H1 (cell line): ENCODE measurements at regions not wholly inside any gene's neighbourhood (a gene's known extent, or its start where the extent isn't known, plus 50 kb on each side); places are given as distances from the start of the nearest gene placed in this dataset.

Experiments
- CTCF ChIA-PET: fragments of 300-600 bp; sonication (Branson Sonifier 250); formaldehyde crosslinking; loops from one replicate; lab custom pipeline; 2021; ENCODE audit not compliant: partially characterized antibody; lab: Charles Lee
- POLR2A ChIA-PET: fragments of 300-600 bp; sonication (Branson Sonifier 250); formaldehyde crosslinking; loops from one replicate; lab custom pipeline; 2021; ENCODE audit warnings: inconsistent platforms; ENCODE audit not compliant: partially characterized antibody; lab: Charles Lee
- DNase-seq, 2 experiments: peaks; one replicate each; pipeline versions ENCODE4 v3.0.0 to v3.0.0-alpha.2; 2010 to 2022; ENCODE audit warnings: low spot score in 2 of 2, low read depth in 1 of 2, mixed read lengths in 1 of 2
- FAIRE-seq: peaks from 2 replicates; lab custom pipeline; 2011; peaks lifted over from hg19 to GRCh38; lab: Jason Lieb, UNC
- H2AFZ ChIP-seq: 2 replicates; pipeline ENCODE4 v1.8.1; 2012; ENCODE audit warnings: low read length, inconsistent platforms
- H2AK5ac ChIP-seq: 2 replicates; pipeline ENCODE4 v1.6.1; 2013; ENCODE audit warnings: low read depth, low read length
- H2BK120ac ChIP-seq: replicated peaks from 2 replicates; pipeline ENCODE3; 2013; ENCODE audit warnings: low read depth, low read length, inconsistent platforms
- H2BK12ac ChIP-seq: 2 replicates; pipeline ENCODE4 v1.6.1; 2013; ENCODE audit warnings: low read depth, low read length
- H2BK15ac ChIP-seq: 2 replicates; pipeline ENCODE4 v1.6.1; 2013; ENCODE audit warnings: low read length
- H2BK20ac ChIP-seq: 2 replicates; pipeline ENCODE4 v1.6.1; 2013; ENCODE audit warnings: low read length
- H2BK5ac ChIP-seq: 2 replicates; pipeline ENCODE4 v1.6.1; 2013; ENCODE audit warnings: low read depth, low read length
- H3K14ac ChIP-seq: 2 replicates; pipeline ENCODE4 v1.6.1; 2013; ENCODE audit warnings: inconsistent platforms; ENCODE audit not compliant: insufficient read length
- H3K18ac ChIP-seq: 2 replicates; pipeline ENCODE4 v1.6.1; 2013; ENCODE audit warnings: low read length; ENCODE audit errors: extremely low read depth
- H3K23ac ChIP-seq: 2 replicates; pipeline ENCODE4 v1.6.1; 2013; ENCODE audit warnings: inconsistent platforms; ENCODE audit not compliant: insufficient read length
- H3K23me2 ChIP-seq: 2 replicates; pipeline ENCODE4 v1.6.1; 2013; ENCODE audit warnings: low read depth, low read length
- H3K27ac ChIP-seq: 2 replicates; pipeline ENCODE4 v1.6.1; 2011; ENCODE audit warnings: low read depth, low read length, inconsistent platforms
- H3K27me3 ChIP-seq, 4 experiments: replicated peaks in 1 of 4; 1 replicate in 1 of 4; 2 replicates in 3 of 4; pipeline versions ENCODE4 v1.6.1 to v1.8.1; 2011 to 2013; ENCODE audit warnings: low read length in 3 of 4, mild to moderate bottlenecking in 3 of 4, inconsistent platforms in 2 of 4, mixed read lengths in 2 of 4, moderate library complexity in 1 of 4; ENCODE audit not compliant: control insufficient read depth in 3 of 4, insufficient read depth in 3 of 4; ENCODE audit errors: extremely low read depth in 1 of 4
- H3K36me3 ChIP-seq, 4 experiments: 2 replicates each; pipeline versions ENCODE4 v1.6.1 to v1.8.1; 2011 to 2013; ENCODE audit warnings: mild to moderate bottlenecking in 4 of 4, low read length in 3 of 4, moderate library complexity in 2 of 4, control low read depth in 1 of 4, inconsistent platforms in 1 of 4; ENCODE audit not compliant: insufficient read depth in 4 of 4, control insufficient read depth in 2 of 4
- H3K4ac ChIP-seq: replicated peaks from 2 replicates; pipeline ENCODE3; 2013; ENCODE audit warnings: low read length, low read depth, mixed read lengths, inconsistent platforms; ENCODE audit not compliant: insufficient read length
- H3K4me1 ChIP-seq, 4 experiments: replicated peaks in 1 of 4; 1 replicate in 1 of 4; 2 replicates in 3 of 4; pipeline versions ENCODE4 v1.6.1 to v1.8.1; 2011 to 2013; ENCODE audit warnings: low read length in 3 of 4, inconsistent platforms in 2 of 4, mixed read lengths in 1 of 4; ENCODE audit not compliant: insufficient read depth in 4 of 4, control insufficient read depth in 3 of 4
- H3K4me2 ChIP-seq, 2 experiments: 2 replicates each; pipeline versions ENCODE4 v1.6.1 to v1.8.1; 2011 to 2013; ENCODE audit warnings: low read depth in 2 of 2, low read length in 2 of 2, control low read depth in 1 of 2, inconsistent platforms in 1 of 2, mild to moderate bottlenecking in 1 of 2; ENCODE audit not compliant: insufficient read depth in 1 of 2
- H3K4me3 ChIP-seq, 4 experiments: fragments of 200-600, 300-600 bp in 1 of 4; sonication (generic), shearing (Covaris generic), sonication (Bioruptor Twin) in 1 of 4; 2 replicates each; pipeline versions ENCODE4 v1.5.1 to v1.8.1; 2011 to 2016; ENCODE audit warnings: low read length in 4 of 4, low read depth in 3 of 4, control low read depth in 2 of 4, inconsistent platforms in 2 of 4, mild to moderate bottlenecking in 2 of 4, mixed read lengths in 1 of 4, moderate library complexity in 1 of 4; ENCODE audit not compliant: insufficient read depth in 2 of 4; ENCODE audit errors: extremely low read depth in 1 of 4
- H3K56ac ChIP-seq: replicated peaks from 2 replicates; pipeline ENCODE3; 2013; ENCODE audit warnings: low read depth, mild to moderate bottlenecking, mixed read lengths, low read length, inconsistent platforms; ENCODE audit not compliant: insufficient read length
- H3K79me1 ChIP-seq: 2 replicates; pipeline ENCODE4 v1.6.1; 2013; ENCODE audit warnings: low read depth, low read length, control low read depth
- H3K79me2 ChIP-seq, 2 experiments: 2 replicates each; pipeline versions ENCODE4 v1.6.1 to v1.8.1; 2012 to 2013; ENCODE audit warnings: low read length in 2 of 2, mild to moderate bottlenecking in 2 of 2, inconsistent platforms in 1 of 2; ENCODE audit not compliant: insufficient read depth in 2 of 2, control insufficient read depth in 1 of 2
- H3K9ac ChIP-seq, 4 experiments: replicated peaks in 1 of 4; 1 replicate in 1 of 4; 2 replicates in 3 of 4; pipeline versions ENCODE4 v1.6.1 to v1.8.1; 2011 to 2013; ENCODE audit warnings: low read depth in 3 of 4, low read length in 3 of 4, control low read depth in 2 of 4, mild to moderate bottlenecking in 2 of 4, moderate library complexity in 2 of 4, inconsistent platforms in 1 of 4; ENCODE audit errors: extremely low read depth in 1 of 4
- H3K9me3 ChIP-seq, 2 experiments: 2 replicates each; pipeline versions ENCODE4 v1.6.1 to v1.8.1; 2012 to 2013; ENCODE audit warnings: mild to moderate bottlenecking in 2 of 2, moderate library complexity in 2 of 2, control low read depth in 1 of 2, inconsistent platforms in 1 of 2, low read depth in 1 of 2, low read length in 1 of 2, mixed read lengths in 1 of 2; ENCODE audit not compliant: insufficient read depth in 2 of 2
- H4K20me1 ChIP-seq, 2 experiments: replicated peaks in 1 of 2; 2 replicates each; pipeline versions ENCODE3 to v1.8.1; 2011 to 2013; ENCODE audit warnings: inconsistent platforms in 2 of 2, low read length in 2 of 2, mild to moderate bottlenecking in 1 of 2; ENCODE audit not compliant: insufficient read depth in 2 of 2, control insufficient read depth in 1 of 2
- H4K5ac ChIP-seq: 2 replicates; pipeline ENCODE4 v1.6.1; 2013; ENCODE audit warnings: low read length, low read depth, mixed read lengths, inconsistent platforms; ENCODE audit not compliant: insufficient read length
- H4K8ac ChIP-seq: 2 replicates; pipeline ENCODE4 v1.8.0; 2013; ENCODE audit warnings: mild to moderate bottlenecking, moderate library complexity, low read length, inconsistent platforms; ENCODE audit not compliant: insufficient read depth; ENCODE audit errors: extremely low read depth
- H4K91ac ChIP-seq: replicated peaks from 2 replicates; pipeline ENCODE3; 2013; ENCODE audit warnings: low read length, mixed read lengths, inconsistent platforms; ENCODE audit not compliant: insufficient read length
- CBX8 ChIP-seq: fragments of 300-800, 300-1000 bp; sonication (generic); IDR thresholded peaks from 2 replicates; pipeline ENCODE4 v1.7.1; 2016; ENCODE audit warnings: low read depth, low read length, borderline replicate concordance
- GABPA ChIP-seq: IDR thresholded peaks from 2 replicates; pipeline ENCODE4 v1.6.1; 2011; ENCODE audit warnings: mild to moderate bottlenecking, low read length, moderate library complexity, borderline replicate concordance; ENCODE audit not compliant: insufficient read depth
- SP4 ChIP-seq: IDR thresholded peaks from 2 replicates; pipeline ENCODE4 v1.6.1; 2012; ENCODE audit warnings: low read length, inconsistent platforms
- TCF12 ChIP-seq: IDR thresholded peaks from 2 replicates; pipeline ENCODE4 v1.6.1; 2011; ENCODE audit warnings: low read depth, mild to moderate bottlenecking, low read length
- TEAD4 ChIP-seq: IDR thresholded peaks from 2 replicates; pipeline ENCODE4 v1.6.1; 2012; ENCODE audit warnings: low read depth, low read length, inconsistent platforms, mixed read lengths
- WGBS, 2 experiments: shearing (Covaris generic) in 1 of 2; methylation state at CpG; one replicate each; pipeline versions ENCODE4 v1.1.6 to v1.1.7; 2013 to 2015; ENCODE audit warnings: low lambda C conversion rate in 2 of 2, mixed read lengths in 2 of 2, inconsistent platforms in 1 of 2, low coverage in 1 of 2, missing lambda C conversion rate in 1 of 2; ENCODE audit not compliant: insufficient replicate concordance in 2 of 2, insufficient coverage in 1 of 2, insufficient read length in 1 of 2; ENCODE audit errors: extremely low coverage in 1 of 2, missing lambda C conversion rate in 1 of 2; 5-methylcytosine and 5-hydroxymethylcytosine counted together
- TF ChIP-seq, protein P1 (sequence below): IDR thresholded peaks from 2 replicates; pipeline ENCODE4 v1.6.1; 2011; ENCODE audit warnings: low read length, improper control_type of control experiment
- TF ChIP-seq, protein P2 (sequence below): IDR thresholded peaks from 2 replicates; pipeline ENCODE4 v1.6.1; 2012; ENCODE audit warnings: inconsistent platforms

DNA sequence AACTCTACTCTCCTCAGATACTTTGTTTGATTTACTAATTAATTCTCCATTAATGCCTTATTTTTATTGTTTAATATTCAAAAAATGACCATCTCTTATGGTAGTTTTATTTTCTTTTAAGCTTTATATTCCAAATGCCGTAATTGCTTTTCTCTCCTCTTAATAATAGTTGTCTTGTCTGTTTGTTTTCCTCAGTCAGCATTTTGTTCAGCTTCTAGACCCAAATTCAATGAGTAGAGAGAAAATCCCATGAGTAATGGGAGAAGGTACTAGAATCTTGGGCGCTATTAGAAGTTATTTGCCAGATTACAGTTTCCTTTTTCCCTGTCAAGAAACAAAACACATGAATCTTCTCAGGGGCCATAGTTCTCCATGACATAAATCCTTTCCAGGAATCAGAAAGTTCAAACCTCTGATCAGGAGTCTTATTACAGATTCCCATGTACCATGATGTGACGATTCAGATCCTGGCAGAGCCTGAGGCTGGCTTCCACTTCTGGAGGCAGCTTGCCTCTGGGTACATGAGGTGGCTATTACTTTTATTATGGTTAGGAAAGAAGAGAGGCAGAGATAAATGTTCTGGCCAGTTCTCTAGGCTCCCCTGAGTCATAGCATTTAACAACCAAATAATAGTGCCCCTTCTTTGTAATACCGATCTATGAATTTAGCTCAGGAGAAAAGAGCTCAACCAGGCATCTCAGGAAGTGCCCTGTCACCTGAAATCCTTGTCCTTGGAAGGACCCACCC lies 485.1 kb upstream of the SETBP1 start:
- 94% methylated on average over 4 of the region's 4 CpGs; no CpG with 5 or more reads in 1 of the 2 experiments for WGBS, 2 experiments
- FAIRE-seq: no peak

More for the DNA sequence above, 485.1 kb upstream of the SETBP1 start:
- Histone ChIP-seq H2BK20ac (no peak overlapping the region), H3K14ac (no peak overlapping the region), H3K56ac (no peak overlapping the region), H3K79me1 (no peaks in the 10 kb centered on the region), H3K27ac (no peak overlapping the region), H3K4me2 (no peak overlapping the region), H3K9me3 (no peaks in the 10 kb centered on the region), H4K5ac (no peak overlapping the region), H3K23me2 (no peaks in the 10 kb centered on the region), H2BK15ac (no peak overlapping the region), H3K79me2 (no peaks in the 10 kb centered on the region), H3K9ac (no peak overlapping the region), H4K8ac (no peak overlapping the region), H3K4ac (no peak overlapping the region), H3K23ac (no peak overlapping the region), H2BK120ac (no peak overlapping the region), H2AFZ (no peak overlapping the region), H2BK5ac (no peak overlapping the region), H2AK5ac (no peak overlapping the region), H4K91ac (no peak overlapping the region), H3K27me3 (no peaks in the 10 kb centered on the region), H3K18ac (no peak overlapping the region), H3K4me3 (no peak overlapping the region), H4K20me1 (no peaks in the 10 kb centered on the region), H3K4me1 (no peaks in the 10 kb centered on the region), H2BK12ac (no peak overlapping the region), H3K36me3 (no peaks in the 10 kb centered on the region)
- POLR2A ChIA-PET: no interaction called here
- TF ChIP-seq, protein P1, sequence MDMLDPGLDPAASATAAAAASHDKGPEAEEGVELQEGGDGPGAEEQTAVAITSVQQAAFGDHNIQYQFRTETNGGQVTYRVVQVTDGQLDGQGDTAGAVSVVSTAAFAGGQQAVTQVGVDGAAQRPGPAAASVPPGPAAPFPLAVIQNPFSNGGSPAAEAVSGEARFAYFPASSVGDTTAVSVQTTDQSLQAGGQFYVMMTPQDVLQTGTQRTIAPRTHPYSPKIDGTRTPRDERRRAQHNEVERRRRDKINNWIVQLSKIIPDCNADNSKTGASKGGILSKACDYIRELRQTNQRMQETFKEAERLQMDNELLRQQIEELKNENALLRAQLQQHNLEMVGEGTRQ: no peak
- TF ChIP-seq SP4: no peak
- no peak for TF ChIP-seq TEAD4
- TF ChIP-seq TCF12: no peak
- TF ChIP-seq GABPA: no peak
- TF ChIP-seq CBX8: no peak
- TF ChIP-seq, protein P2, sequence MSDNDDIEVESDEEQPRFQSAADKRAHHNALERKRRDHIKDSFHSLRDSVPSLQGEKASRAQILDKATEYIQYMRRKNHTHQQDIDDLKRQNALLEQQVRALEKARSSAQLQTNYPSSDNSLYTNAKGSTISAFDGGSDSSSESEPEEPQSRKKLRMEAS: no peak
- no peak for DNase-seq
- CTCF ChIA-PET: interaction anchor here (1.4 to 1.7 kb wide), 2 partner anchors 21 to 548 kb away, joined by 3 read pairs; no protein-coding TSS in a partner anchor
